HG03469 (cell line): ENCODE measurements at regions not wholly inside any gene's neighbourhood (a gene's known extent, or its start where the extent isn't known, plus 50 kb on each side); places are given as distances from the start of the nearest gene placed in this dataset.
A peak's percentile ranks its signal among the peaks of the same experiment; 100 is the strongest.
"Not testable (repeated sequence)": the region's sequence is repeated elsewhere in the genome, so short reads cannot be mapped to it uniquely, and the experiment has no call there.

Experiments used
- ATAC-seq: cut with Tn5 transposase; IDR thresholded peaks from one replicate; pipeline ENCODE4 v1.9.1; 2021; ENCODE audit warnings: mild to moderate bottlenecking, moderate library complexity, moderate number of reproducible peaks; ENCODE audit not compliant: unreplicated experiment

DNA sequence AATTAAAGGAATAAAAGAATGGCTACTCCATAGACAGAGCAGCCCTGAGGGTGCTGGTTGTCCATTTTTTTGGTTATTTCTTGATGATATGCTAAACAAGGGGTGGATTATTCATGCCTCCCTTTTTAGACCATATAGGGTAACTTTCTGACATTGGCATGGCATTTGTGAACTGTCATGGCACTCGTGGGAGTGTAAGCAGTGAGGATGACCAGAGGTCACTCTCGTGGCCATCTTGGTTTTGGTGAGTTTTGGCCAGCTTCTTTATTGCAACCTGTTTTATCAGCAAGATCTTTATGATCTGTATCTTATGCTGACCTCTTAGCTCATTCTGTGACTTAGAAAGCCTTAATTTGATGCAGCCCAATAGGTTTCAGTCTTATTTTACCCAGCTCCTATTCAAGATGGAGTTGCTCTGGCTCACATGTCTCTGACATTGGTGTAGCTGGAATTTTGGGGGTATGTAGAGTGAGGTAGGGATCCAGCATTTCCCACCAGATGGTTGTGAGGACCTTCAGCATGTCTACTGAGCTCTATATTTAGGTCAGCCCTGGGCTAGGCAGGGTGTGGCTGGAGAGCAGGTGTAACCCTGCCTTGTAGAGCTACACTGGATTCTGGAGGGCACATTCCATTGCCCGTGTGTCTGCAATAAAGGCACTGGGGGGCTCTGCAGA, 103.5 kb upstream of the SLC38A2 start:
- ATAC-seq: no peak

GRCh38 chr12:46474385-46474784, 101.8 kb upstream of the SLC38A2 start:
- ATAC-seq: not testable (repeated sequence)

- peak; percentile 67 for ATAC-seq
Observed at GRCh38 chr12:46473634-46474329, 101.2 kb upstream of the SLC38A2 start.

GRCh38 chr12:46472893-46473633, 100.5 kb upstream of the SLC38A2 start:
- ATAC-seq: no peak

- no peak for ATAC-seq
Observed at GRCh38 chr12:46472144-46472705, 99.7 kb upstream of the SLC38A2 start.

- ATAC-seq: no peak
Observed at GRCh38 chr12:46471404-46471803, 98.8 kb upstream of the SLC38A2 start.

DNA sequence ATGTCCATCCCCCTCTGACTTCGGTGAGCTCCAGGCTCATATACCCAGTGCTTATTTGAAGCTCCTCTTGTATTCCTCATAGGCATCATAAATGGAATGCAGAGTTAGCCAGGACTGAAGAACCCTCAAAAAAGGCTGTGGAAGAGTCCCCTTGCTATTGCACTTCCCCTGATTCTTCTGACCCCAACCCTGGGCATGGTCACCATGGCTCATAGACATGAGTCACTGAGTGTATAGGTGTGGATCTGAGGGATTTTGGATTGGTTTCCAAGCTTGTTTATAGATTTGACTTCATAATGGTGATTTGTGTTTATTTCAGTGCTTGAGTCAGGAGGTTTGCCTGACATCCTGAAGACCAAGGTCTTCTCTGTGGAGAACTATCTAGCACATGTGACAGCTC, 98.4 kb upstream of the SLC38A2 start:
- no peak for ATAC-seq

DNA sequence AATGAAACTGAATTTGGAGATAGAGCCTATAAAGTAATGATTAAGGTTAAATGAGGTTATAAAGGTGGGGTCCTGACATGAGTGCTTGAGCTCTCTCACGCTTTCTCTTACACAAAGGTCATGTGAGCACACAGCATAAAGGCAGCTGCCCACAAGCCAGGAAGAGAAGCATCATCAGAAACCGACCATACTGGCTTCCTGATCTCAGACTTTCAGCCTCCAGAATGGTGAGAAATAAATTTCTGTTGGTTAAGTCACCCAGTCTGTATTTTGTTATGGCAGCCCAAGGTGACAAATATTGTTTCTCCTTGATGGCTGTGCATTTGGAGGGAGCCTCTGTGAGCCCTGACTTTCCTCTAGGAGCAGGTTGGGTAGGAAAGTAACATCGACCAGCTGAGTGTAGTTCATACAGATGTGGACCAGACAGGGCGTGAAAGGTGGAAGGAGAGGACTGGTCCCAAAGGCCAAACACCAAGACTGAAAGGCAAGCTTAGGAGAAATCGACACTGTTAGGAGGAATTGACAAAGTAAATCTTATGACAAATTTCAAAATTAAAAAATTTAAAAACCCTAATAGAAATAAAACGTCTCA, 97.6 kb upstream of the SLC38A2 start:
- ATAC-seq: no peak

GRCh38 chr12:46468813-46469212, 96.2 kb upstream of the SLC38A2 start:
- ATAC-seq: no peak

DNA sequence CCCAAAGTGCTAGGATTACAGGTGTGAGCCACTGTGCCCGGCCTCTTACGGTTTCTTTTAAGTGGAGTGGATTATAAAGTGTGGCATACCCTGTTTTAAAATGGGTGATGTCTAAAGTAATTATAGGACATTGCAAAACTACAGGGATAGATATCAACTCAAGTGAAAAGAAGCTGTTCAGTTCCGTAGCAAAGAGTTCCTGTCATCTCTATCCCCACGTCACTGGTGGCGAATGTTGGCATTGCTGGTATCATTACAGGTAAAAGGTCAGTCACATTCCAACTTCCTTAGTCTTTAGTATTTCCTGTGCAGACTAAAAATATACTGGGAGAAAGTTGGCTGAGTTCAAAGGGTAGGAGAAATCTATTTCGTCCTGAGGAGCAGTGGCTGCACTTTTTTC, 95.6 kb upstream of the SLC38A2 start:
- ATAC-seq: no peak

DNA sequence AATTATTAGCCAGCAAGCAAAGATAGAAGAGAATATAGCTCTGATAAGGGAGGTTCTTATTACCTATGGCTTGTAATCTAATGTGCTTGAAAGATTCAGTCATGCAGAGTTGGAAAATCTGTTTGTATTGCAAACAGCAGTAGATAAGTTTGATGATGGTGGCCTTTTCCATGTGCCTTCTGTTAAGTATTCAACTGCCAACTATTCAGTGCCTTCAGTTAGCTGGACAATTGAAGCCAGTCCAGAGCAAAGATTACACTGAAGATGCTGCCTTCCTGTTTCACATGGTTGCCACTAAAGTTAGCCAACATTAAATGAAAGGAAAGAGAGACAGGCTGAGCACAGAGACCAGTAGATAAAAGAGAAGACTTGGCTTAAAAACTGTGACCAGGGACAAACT, 92.7 kb upstream of the SLC38A2 start:
- no peak for ATAC-seq

GRCh38 chr12:46464863-46465262, 92.3 kb upstream of the SLC38A2 start:
- no peak for ATAC-seq

- ATAC-seq: no peak
Observed at GRCh38 chr12:46462641-46463355, 90.2 kb upstream of the SLC38A2 start.

DNA sequence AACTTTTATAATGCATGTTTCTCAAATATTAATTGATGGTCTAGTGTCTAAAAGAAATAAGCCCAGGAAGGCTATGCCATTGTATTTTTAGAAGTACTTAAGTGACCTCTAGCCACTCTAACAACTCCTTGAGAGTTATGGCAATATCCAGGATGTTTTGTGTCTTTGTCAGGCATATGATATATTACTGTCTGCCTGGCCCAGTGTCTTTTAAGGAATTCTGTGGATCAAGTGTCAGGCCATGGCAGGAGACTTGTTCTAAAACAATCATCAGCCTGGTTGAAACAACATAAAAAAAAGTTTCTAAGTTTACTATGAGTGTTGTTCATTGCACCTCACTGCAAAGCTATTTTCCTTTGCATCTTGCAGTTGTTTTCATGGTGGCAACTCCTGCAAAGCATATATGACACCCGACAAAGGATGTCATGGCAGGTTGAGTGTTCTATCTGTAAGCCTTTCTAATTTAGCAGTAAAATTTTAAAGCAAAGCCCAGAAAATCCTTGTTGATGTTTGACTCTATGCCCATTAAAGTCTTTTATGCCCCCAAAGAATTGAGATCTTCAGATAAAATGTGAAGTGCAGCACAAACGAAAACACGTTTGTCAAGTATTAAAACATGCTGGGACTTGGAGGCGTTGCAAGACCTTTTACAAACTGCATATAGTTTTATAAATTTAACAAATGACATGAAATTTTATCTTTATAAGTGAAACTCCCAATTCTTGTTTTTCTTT, 89.5 kb upstream of the SLC38A2 start:
- ATAC-seq: no peak

GRCh38 chr12:46461459-46461858, 88.9 kb upstream of the SLC38A2 start:
- no peak for ATAC-seq

- no peak for ATAC-seq
Observed at GRCh38 chr12:46460682-46461210, 88.2 kb upstream of the SLC38A2 start.

GRCh38 chr12:46459861-46460545, 87.4 kb upstream of the SLC38A2 start:
- ATAC-seq: no peak

GRCh38 chr12:46459111-46459510, 86.5 kb upstream of the SLC38A2 start:
- no peak for ATAC-seq

GRCh38 chr12:46458500-46459102, 86.0 kb upstream of the SLC38A2 start:
- ATAC-seq: no peak
